ENCODE measurements at regions not wholly inside any gene's neighbourhood (a gene's known extent, or its start where the extent isn't known, plus 50 kb on each side); places are given as distances from the start of the nearest gene placed in this dataset.

DNA sequence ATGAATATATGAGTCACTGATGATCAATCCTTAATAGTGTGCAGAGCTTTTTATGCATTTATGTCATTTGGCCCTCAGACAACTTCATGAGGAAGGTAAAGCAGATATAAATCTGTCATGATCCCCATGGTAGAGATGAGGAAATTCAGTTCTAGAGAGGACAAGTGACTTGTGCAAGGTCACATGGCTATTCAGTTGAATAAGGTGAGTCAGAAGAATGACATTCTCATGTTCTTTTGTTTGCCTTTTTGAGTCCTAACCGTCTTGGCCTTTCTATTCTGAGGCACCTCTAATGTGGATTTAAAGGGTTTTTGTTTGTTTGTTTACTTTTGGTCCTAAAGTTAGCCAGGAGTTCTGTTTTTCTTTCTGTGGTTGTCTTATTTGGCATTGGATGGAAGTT is 116.2 kb upstream of the ELAC2 start:
- Histone ChIP-seq H3K9me3 (ENCODE audit: control insufficient read depth in 1 of 2, low read length in 2 of 2) (no peaks in the 10 kb centered on the region), H3K4me3 (ENCODE audit: low read depth in 1 of 2, low read length in 2 of 2) (no peak overlapping the region), H3K4me1 (ENCODE audit: control insufficient read depth in 1 of 2, insufficient read depth in 2 of 2, low read length in 2 of 2) (no peaks in the 10 kb centered on the region), H3K27ac (ENCODE audit: low read length) (no peak overlapping the region), H3K36me3 (ENCODE audit: control insufficient read depth in 1 of 2, insufficient read depth in 2 of 2, low read length in 2 of 2) (no peaks in the 10 kb centered on the region), H3K27me3 (ENCODE audit: low read depth, low read length) (no peaks in the 10 kb centered on the region)

DNA sequence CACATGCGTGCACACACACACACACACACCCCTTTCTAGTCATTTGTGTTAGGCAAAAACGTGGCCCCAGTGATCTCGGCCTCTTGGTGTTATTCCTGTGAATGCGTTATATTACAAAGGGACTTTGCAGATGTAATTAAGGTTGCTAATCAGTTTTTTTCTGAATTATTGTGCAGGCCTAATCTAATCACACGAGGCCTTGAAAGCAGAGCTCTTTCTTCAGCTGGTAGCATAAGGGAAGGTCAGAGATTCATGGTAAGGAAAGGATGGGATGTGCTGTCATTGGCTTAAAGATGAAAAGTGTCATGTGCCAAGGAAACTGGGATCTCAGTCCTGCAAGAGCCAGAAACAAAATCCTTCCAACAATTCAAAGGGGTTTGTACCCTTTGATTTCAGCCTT is 113.4 kb upstream of the ELAC2 start:
- no peaks in the 10 kb centered on the region for H3K4me1 ChIP-seq (ENCODE audit: control insufficient read depth in 1 of 2, insufficient read depth in 2 of 2, low read length in 2 of 2)
- H3K9me3 ChIP-seq (ENCODE audit: control insufficient read depth in 1 of 2, low read length in 2 of 2): no peaks in the 10 kb centered on the region
- H3K27ac ChIP-seq (ENCODE audit: low read length): no peak overlapping the region
- H3K27me3 ChIP-seq (ENCODE audit: low read depth, low read length): no peaks in the 10 kb centered on the region
- H3K4me3 ChIP-seq (ENCODE audit: low read depth in 1 of 2, low read length in 2 of 2): no peak overlapping the region
- no peaks in the 10 kb centered on the region for H3K36me3 ChIP-seq (ENCODE audit: control insufficient read depth in 1 of 2, insufficient read depth in 2 of 2, low read length in 2 of 2)

DNA sequence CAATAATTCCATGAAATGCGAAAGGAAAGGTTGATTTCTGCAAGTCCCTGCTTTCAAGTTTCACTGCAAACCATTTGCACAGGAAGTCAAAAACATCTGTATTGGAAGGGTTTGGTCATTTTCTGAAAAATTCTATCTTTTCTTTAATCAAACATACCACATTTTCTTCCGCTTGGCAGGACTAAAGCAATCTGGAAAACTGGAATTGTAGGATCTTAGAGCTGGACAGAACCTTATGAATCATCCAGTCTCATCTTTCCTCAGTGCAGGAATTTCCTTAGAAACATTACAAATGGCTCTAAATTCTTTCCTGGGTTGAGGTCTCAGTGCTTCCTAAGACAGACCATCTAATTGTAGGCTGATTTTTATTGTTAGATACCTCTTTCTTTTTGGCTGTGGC is 111.5 kb upstream of the ELAC2 start:
- Histone ChIP-seq H3K36me3 (ENCODE audit: control insufficient read depth in 1 of 2, insufficient read depth in 2 of 2, low read length in 2 of 2) (no peaks in the 10 kb centered on the region), H3K4me1 (ENCODE audit: control insufficient read depth in 1 of 2, insufficient read depth in 2 of 2, low read length in 2 of 2) (no peaks in the 10 kb centered on the region), H3K4me3 (ENCODE audit: low read depth in 1 of 2, low read length in 2 of 2) (no peak overlapping the region), H3K27me3 (ENCODE audit: low read depth, low read length) (no peaks in the 10 kb centered on the region), H3K9me3 (ENCODE audit: control insufficient read depth in 1 of 2, low read length in 2 of 2) (no peaks in the 10 kb centered on the region), H3K27ac (ENCODE audit: low read length) (no peak overlapping the region)

DNA sequence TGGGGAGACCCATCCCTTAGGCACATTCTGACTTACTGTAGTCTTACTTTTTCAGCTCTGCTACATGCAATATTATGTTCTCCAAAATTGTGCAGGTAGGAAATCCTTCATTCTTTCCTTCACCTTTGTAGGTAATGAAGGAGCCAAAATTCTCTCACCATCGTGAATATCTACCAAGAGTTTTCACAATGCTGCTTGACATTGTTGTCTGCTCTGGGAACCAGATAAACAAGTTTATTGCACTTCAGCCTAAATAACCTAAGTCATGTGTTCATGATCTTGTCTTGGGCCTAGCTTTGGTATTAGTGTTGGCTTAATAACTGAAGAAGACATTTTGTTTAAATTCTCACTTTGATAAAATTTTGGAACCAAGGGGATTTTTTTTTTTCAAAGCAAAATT is 110.8 kb upstream of the ELAC2 start:
- Histone ChIP-seq H3K9me3 (ENCODE audit: control insufficient read depth in 1 of 2, low read length in 2 of 2) (no peaks in the 10 kb centered on the region), H3K4me3 (ENCODE audit: low read depth in 1 of 2, low read length in 2 of 2) (no peak overlapping the region), H3K27ac (ENCODE audit: low read length) (no peak overlapping the region), H3K4me1 (ENCODE audit: control insufficient read depth in 1 of 2, insufficient read depth in 2 of 2, low read length in 2 of 2) (no peaks in the 10 kb centered on the region), H3K27me3 (ENCODE audit: low read depth, low read length) (no peaks in the 10 kb centered on the region), H3K36me3 (ENCODE audit: control insufficient read depth in 1 of 2, insufficient read depth in 2 of 2, low read length in 2 of 2) (no peaks in the 10 kb centered on the region)

DNA sequence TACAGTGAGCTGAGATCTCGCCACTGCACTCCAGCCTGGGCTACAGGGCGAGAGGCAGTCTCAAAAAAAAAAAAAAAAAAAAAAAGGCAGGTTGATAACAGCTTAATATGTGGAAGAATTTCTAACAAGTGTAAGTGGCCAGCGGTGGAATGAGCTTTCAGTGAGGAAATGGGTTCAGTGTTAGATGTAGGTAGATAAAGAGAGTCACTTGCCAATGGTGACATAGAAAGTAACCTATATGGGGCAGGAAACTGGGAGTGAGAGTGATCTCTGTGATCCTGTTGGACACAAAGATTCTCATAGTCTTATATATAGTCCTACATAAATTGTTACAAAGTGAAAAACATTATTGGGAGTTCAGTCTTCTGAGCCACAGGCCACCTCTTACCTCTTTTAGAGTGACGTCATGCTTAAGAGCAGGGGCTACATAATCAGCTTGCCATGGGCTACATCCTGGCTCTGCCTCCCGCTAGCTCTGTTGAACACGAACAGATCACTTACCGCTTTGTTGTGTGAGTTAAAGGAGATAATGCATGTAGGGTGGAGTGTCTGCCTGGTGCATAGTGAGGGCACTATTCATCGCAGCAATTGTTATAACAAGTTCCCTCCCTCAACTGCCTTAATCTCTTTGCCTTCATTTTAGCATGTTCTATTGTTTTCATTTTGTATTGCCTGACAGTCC is 110.2 kb upstream of the ELAC2 start:
- H3K36me3 ChIP-seq (ENCODE audit: control insufficient read depth in 1 of 2, insufficient read depth in 2 of 2, low read length in 2 of 2): no peaks in the 10 kb centered on the region
- no peaks in the 10 kb centered on the region for H3K27me3 ChIP-seq (ENCODE audit: low read depth, low read length)
- H3K4me1 ChIP-seq (ENCODE audit: control insufficient read depth in 1 of 2, insufficient read depth in 2 of 2, low read length in 2 of 2): no peaks in the 10 kb centered on the region
- no peak overlapping the region for H3K4me3 ChIP-seq (ENCODE audit: low read depth in 1 of 2, low read length in 2 of 2)
- H3K9me3 ChIP-seq (ENCODE audit: control insufficient read depth in 1 of 2, low read length in 2 of 2): no peaks in the 10 kb centered on the region
- no peak overlapping the region for H3K27ac ChIP-seq (ENCODE audit: low read length)

DNA sequence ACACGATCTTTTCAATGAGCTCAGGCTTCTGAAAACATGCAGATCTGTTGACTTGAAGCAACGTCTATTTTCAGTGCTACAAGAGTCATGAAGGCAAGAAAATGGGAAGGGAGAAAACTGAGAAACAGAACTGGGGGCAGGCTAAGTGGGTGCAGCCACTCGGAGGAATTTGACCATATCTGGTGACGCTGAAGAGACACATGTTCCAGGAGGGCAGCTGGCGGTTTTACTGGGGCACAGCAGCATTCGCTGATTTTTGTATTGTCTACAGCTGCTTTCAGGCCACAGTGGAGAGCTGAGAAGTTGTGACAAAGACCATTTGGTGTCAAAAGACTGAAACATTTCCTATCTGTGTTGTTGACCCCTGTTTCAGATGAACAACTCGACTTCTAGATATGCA is 103.0 kb upstream of the ELAC2 start:
- Histone ChIP-seq H3K27me3 (ENCODE audit: low read depth, low read length) (no peaks in the 10 kb centered on the region), H3K36me3 (ENCODE audit: control insufficient read depth in 1 of 2, insufficient read depth in 2 of 2, low read length in 2 of 2) (no peaks in the 10 kb centered on the region), H3K4me3 (ENCODE audit: low read depth in 1 of 2, low read length in 2 of 2) (no peak overlapping the region), H3K27ac (ENCODE audit: low read length) (no peak overlapping the region), H3K9me3 (ENCODE audit: control insufficient read depth in 1 of 2, low read length in 2 of 2) (no peaks in the 10 kb centered on the region), H3K4me1 (ENCODE audit: control insufficient read depth in 1 of 2, insufficient read depth in 2 of 2, low read length in 2 of 2) (no peaks in the 10 kb centered on the region)

DNA sequence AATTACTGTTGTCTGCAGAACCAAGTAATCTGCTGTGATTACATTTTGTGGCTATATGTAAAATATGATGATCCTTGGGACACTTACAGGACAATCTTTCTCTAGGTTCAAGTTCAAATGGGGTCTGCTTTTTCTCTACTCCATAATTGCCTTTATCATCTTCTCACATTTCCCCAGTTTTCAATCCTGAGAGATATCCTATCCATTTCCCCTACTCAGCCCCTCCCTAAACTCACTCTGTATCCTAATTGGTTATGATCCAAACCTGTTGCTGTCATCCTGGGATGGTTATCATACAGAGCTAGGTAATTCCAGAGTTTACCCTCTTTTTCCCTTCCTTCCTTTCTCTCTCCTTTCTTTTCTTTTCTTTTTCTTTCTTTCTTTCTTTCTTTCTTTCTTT is 100.5 kb upstream of the ELAC2 start:
- Histone ChIP-seq H3K9me3 (ENCODE audit: control insufficient read depth in 1 of 2, low read length in 2 of 2) (no peaks in the 10 kb centered on the region), H3K4me1 (ENCODE audit: control insufficient read depth in 1 of 2, insufficient read depth in 2 of 2, low read length in 2 of 2) (no peaks in the 10 kb centered on the region), H3K27me3 (ENCODE audit: low read depth, low read length) (peaks cover under 1% of the 10 kb centered on the region), H3K27ac (ENCODE audit: low read length) (no peak overlapping the region), H3K36me3 (ENCODE audit: control insufficient read depth in 1 of 2, insufficient read depth in 2 of 2, low read length in 2 of 2) (no peaks in the 10 kb centered on the region), H3K4me3 (ENCODE audit: low read depth in 1 of 2, low read length in 2 of 2) (no peak overlapping the region)

DNA sequence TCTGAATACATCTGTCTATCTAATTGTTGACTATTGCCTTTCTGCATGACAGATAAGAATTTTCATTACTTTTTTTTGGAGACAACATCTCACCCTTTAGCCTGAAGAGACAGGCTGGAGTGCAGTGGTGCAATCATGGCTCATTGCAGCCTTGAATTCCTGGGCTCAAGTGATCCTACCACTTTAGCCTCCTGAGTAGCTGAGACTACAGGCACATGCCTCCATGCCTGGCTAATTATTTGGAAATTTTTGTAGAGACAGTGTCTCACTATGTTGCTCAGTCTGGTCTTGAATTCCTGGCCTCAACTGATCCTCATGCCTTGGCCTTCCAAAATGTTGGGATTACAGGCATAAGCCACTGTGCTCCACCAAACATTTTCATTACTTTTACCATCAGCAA is 99.8 kb upstream of the ELAC2 start:
- H3K4me1 ChIP-seq (ENCODE audit: control insufficient read depth in 1 of 2, insufficient read depth in 2 of 2, low read length in 2 of 2): no peaks in the 10 kb centered on the region
- H3K36me3 ChIP-seq (ENCODE audit: control insufficient read depth in 1 of 2, insufficient read depth in 2 of 2, low read length in 2 of 2): no peaks in the 10 kb centered on the region
- no peak overlapping the region for H3K4me3 ChIP-seq (ENCODE audit: low read depth in 1 of 2, low read length in 2 of 2)
- no peaks in the 10 kb centered on the region for H3K9me3 ChIP-seq (ENCODE audit: control insufficient read depth in 1 of 2, low read length in 2 of 2)
- peaks cover 7% of the 10 kb centered on the region for H3K27me3 ChIP-seq (ENCODE audit: low read depth, low read length)
- H3K27ac ChIP-seq (ENCODE audit: low read length): no peak overlapping the region

DNA sequence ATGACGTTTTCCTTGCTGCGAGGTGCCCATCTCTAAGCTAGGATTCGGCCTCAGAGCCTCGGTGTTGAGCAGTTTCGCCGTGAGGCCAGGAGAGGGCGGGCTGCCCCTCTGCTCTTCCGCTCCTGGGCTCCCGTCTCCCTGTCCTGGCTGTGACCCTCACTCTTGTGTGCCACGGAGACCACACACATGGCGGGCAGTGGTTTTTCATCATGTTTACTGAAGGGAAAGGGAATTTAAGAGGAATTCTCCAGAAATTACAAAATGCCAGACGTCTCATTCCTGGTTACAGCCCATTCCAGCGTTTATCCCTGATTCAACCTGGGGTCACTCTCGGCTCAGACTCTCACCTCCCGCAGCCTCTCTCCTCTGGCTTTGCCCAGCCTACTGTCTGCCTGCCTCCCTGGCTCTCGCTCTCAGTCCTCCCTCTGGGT is 96.8 kb upstream of the ELAC2 start:
- Histone ChIP-seq H3K27ac (ENCODE audit: low read length) (no peak overlapping the region), H3K27me3 (ENCODE audit: low read depth, low read length) (peaks cover 7% of the 10 kb centered on the region), H3K36me3 (ENCODE audit: control insufficient read depth in 1 of 2, insufficient read depth in 2 of 2, low read length in 2 of 2) (no peaks in the 10 kb centered on the region), H3K4me1 (ENCODE audit: control insufficient read depth in 1 of 2, insufficient read depth in 2 of 2, low read length in 2 of 2) (no peaks in the 10 kb centered on the region), H3K9me3 (ENCODE audit: control insufficient read depth in 1 of 2, low read length in 2 of 2) (no peaks in the 10 kb centered on the region), H3K4me3 (ENCODE audit: low read depth in 1 of 2, low read length in 2 of 2) (no peak overlapping the region)

DNA sequence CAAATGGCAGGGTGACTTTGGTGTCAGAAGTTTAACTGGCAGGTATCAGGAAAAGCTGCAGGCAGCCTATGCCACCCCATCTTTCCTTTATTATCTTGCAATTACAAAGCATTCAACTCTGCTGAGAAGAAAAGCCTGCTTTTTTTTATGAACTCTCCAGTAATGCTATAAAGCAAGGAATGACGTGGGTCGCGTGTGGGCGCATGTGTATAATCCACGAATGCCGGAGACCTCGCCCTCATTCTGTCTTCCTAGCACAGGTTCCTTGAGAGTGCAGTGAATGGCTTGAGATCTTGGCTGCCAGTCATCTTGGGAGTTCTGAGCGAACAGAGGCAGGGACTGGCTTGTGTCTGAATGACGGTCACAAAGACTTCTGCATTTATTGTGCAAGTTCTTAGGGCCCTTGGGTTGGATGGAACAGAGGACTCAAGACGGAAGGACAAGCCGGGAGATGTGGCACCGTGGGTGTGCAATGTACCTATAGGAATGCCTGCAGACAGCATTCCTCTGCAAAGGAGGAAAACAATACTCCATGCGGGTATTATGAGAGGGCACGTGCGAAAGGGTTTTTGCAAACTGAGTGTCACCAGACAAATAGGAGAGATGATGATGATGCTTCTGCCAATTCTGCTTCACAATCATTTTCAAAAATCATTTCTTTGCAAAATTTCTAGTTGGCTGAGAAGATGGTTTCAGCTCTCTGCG is 96.1 kb upstream of the ELAC2 start:
- Histone ChIP-seq H3K4me3 (ENCODE audit: low read depth in 1 of 2, low read length in 2 of 2) (no peak overlapping the region), H3K36me3 (ENCODE audit: control insufficient read depth in 1 of 2, insufficient read depth in 2 of 2, low read length in 2 of 2) (no peaks in the 10 kb centered on the region), H3K4me1 (ENCODE audit: control insufficient read depth in 1 of 2, insufficient read depth in 2 of 2, low read length in 2 of 2) (no peaks in the 10 kb centered on the region), H3K27ac (ENCODE audit: low read length) (no peak overlapping the region), H3K9me3 (ENCODE audit: control insufficient read depth in 1 of 2, low read length in 2 of 2) (no peaks in the 10 kb centered on the region), H3K27me3 (ENCODE audit: low read depth, low read length) (peaks cover 7% of the 10 kb centered on the region)

DNA sequence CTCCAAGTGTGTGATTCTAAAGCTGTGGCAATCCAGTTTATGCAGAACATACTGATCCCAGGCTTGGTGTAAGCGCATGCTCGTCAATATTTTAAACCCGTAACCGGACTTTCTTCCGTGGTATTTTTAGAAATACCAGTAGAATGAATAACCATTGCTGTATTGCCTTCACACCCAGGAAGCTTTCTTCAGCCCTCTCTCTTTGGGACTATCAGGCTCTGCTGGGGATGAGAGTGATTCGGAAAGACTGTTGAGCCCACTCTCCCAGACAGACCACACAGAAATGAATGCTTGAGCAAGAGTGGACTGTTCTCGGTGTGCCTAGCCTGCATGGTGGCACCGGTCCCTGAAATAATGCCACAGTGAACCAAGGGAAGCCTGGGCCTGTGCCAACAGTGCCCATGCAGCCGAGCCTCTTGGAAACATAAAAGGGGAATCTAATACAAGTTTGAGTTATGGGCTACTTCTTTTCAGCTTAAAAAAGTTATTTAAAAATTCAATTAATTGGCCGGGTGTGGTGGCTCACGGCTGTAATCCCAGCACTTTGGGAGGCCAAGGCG is 89.9 kb upstream of the ELAC2 start:
- Histone ChIP-seq H3K27ac (ENCODE audit: low read length) (no peak overlapping the region), H3K9me3 (ENCODE audit: control insufficient read depth in 1 of 2, low read length in 2 of 2) (no peaks in the 10 kb centered on the region), H3K4me3 (ENCODE audit: low read depth in 1 of 2, low read length in 2 of 2) (no peak overlapping the region), H3K4me1 (ENCODE audit: control insufficient read depth in 1 of 2, insufficient read depth in 2 of 2, low read length in 2 of 2) (no peaks in the 10 kb centered on the region), H3K27me3 (ENCODE audit: low read depth, low read length) (peaks cover 1% of the 10 kb centered on the region), H3K36me3 (ENCODE audit: control insufficient read depth in 1 of 2, insufficient read depth in 2 of 2, low read length in 2 of 2) (no peaks in the 10 kb centered on the region)

Data from muscle layer of duodenum (tissue), 2 donors.